Ramos (cell line): ENCODE measurements at regions not wholly inside any gene's neighbourhood (a gene's known extent, or its start where the extent isn't known, plus 50 kb on each side); places are given as distances from the start of the nearest gene placed in this dataset.

ENCODE experiments used
- in situ Hi-C: fragments of 300-500 bp; cut with MboI; formaldehyde crosslinking; loops from one replicate; pipeline ENCODE4 v1.14.3; 2022; ENCODE audit warnings: low sequenced_read_pairs; ENCODE audit not compliant: unreplicated experiment

- in situ Hi-C loops = no loop called here
Observed at GRCh38 chr6:28776269-28777146, 147.3 kb downstream of the TRIM27 start.

- in situ Hi-C loops = no loop called here
Observed at GRCh38 chr6:28777147-28777461, 146.7 kb downstream of the TRIM27 start.

- in situ Hi-C loops = no loop called here
Observed at GRCh38 chr6:28782113-28782673, 141.6 kb downstream of the TRIM27 start.

- in situ Hi-C loops = no loop called here
Observed at GRCh38 chr6:28785962-28786679, 137.7 kb downstream of the TRIM27 start.

GRCh38 chr6:28789553-28790083 lies 134.2 kb downstream of the TRIM27 start:
- in situ Hi-C loops = no loop called here

- in situ Hi-C loops = no loop called here
Observed at GRCh38 chr6:28791002-28791383, 132.8 kb downstream of the TRIM27 start.

GRCh38 chr6:28794175-28795002 lies 129.4 kb downstream of the TRIM27 start:
- in situ Hi-C loops = no loop called here

GRCh38 chr6:28800647-28801046 lies 123.1 kb downstream of the TRIM27 start:
- in situ Hi-C loops = loop anchor here (25.0 kb wide), 1 partner anchor 787 kb away; the partner anchor contains the start of gene OR2H2

GRCh38 chr6:28802417-28803336 lies 121.1 kb downstream of the TRIM27 start:
- in situ Hi-C loops = loop anchor here (25.0 kb wide), 1 partner anchor 785 kb away; the partner anchor contains the start of gene OR2H2

- in situ Hi-C loops = loop anchor here (25.0 kb wide), 1 partner anchor 784 kb away; the partner anchor contains the start of gene OR2H2
Observed at GRCh38 chr6:28803337-28803709, 120.5 kb downstream of the TRIM27 start.

GRCh38 chr6:28807682-28808280 lies 116.0 kb downstream of the TRIM27 start:
- in situ Hi-C loops = loop anchor here (25.0 kb wide), 1 partner anchor 780 kb away; the partner anchor contains the start of gene OR2H2

- in situ Hi-C loops = loop anchor here (25.0 kb wide), 1 partner anchor 779 kb away; the partner anchor contains the start of gene OR2H2
Observed at GRCh38 chr6:28808383-28808782, 115.4 kb downstream of the TRIM27 start.

- in situ Hi-C loops = loop anchor here (25.0 kb wide), 1 partner anchor 777 kb away; the partner anchor contains the start of gene OR2H2
Observed at GRCh38 chr6:28809947-28810658, 113.7 kb downstream of the TRIM27 start.

- in situ Hi-C loops = loop anchor here (25.0 kb wide), 1 partner anchor 777 kb away; the partner anchor contains the start of gene OR2H2
Observed at GRCh38 chr6:28810659-28811053, 113.1 kb downstream of the TRIM27 start.

GRCh38 chr6:28811873-28812272 lies 111.9 kb downstream of the TRIM27 start:
- in situ Hi-C loops = loop anchor here (25.0 kb wide), 1 partner anchor 775 kb away; the partner anchor contains the start of gene OR2H2

GRCh38 chr6:28812778-28813569 lies 110.8 kb downstream of the TRIM27 start:
- in situ Hi-C loops = loop anchor here (25.0 kb wide), 1 partner anchor 774 kb away; the partner anchor contains the start of gene OR2H2
